ENCODE measurements at regions not wholly inside any gene's neighbourhood (a gene's known extent, or its start where the extent isn't known, plus 50 kb on each side); places are given as distances from the start of the nearest gene placed in this dataset.

DNA sequence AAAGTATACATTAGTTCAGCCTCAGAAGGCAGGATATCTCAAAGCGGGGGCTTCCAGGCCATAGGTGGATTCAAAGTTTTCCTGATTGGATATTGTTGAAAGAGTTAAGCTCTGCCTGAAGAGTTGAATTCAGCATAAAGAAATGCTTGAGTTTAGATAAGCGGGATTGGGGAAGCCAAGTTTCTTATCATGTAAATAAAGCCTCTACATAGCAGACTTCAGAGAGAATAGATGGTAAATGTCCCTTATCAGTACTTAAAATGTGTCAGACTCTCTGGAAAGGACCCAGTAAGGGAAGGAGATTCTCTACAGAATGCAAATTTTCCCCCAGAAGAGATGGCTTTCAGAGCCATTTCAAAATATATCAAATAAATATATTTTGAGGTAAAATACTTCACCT, 423.5 kb downstream of the SHISA9 start:
- Histone ChIP-seq H3K9me3 (ENCODE audit: control insufficient read depth, insufficient read depth, low read length) (no peaks in the 10 kb centered on the region), H3K36me3 (ENCODE audit: control insufficient read depth, insufficient read depth, low read length) (no peaks in the 10 kb centered on the region), H3K4me3 (ENCODE audit: low read length) (no peak overlapping the region), H3K27ac (ENCODE audit: low read length) (no peak overlapping the region), H3K4me1 (ENCODE audit: control insufficient read depth, insufficient read depth, low read length) (no peaks in the 10 kb centered on the region), H3K27me3 (ENCODE audit: control insufficient read depth, insufficient read depth, low read length) (no peaks in the 10 kb centered on the region)
- no peak overlapping the region for H3K4me3 Mint-ChIP-seq
- DNase-seq (no peak), ATAC-seq (no peak)
- H3K27me3 Mint-ChIP-seq (ENCODE audit: low read depth in 2 of 2), result no peaks in the 10 kb centered on the region
- no peaks in the 10 kb centered on the region for H3K4me1 Mint-ChIP-seq
- 100% methylated on average over 1 of the region's 2 CpGs for WGBS (ENCODE audit: insufficient coverage)
- H3K27ac Mint-ChIP-seq, result no peak overlapping the region
- peaks cover 0 to 4% of the 10 kb centered on the region in 2 donors for H3K9me3 Mint-ChIP-seq
- intact Hi-C loops (cut with micrococcal nuclease), result no loop called here
- no peaks in the 10 kb centered on the region for H3K36me3 Mint-ChIP-seq
- TF ChIP-seq, protein P1, sequence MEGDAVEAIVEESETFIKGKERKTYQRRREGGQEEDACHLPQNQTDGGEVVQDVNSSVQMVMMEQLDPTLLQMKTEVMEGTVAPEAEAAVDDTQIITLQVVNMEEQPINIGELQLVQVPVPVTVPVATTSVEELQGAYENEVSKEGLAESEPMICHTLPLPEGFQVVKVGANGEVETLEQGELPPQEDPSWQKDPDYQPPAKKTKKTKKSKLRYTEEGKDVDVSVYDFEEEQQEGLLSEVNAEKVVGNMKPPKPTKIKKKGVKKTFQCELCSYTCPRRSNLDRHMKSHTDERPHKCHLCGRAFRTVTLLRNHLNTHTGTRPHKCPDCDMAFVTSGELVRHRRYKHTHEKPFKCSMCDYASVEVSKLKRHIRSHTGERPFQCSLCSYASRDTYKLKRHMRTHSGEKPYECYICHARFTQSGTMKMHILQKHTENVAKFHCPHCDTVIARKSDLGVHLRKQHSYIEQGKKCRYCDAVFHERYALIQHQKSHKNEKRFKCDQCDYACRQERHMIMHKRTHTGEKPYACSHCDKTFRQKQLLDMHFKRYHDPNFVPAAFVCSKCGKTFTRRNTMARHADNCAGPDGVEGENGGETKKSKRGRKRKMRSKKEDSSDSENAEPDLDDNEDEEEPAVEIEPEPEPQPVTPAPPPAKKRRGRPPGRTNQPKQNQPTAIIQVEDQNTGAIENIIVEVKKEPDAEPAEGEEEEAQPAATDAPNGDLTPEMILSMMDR (IDR thresholded peaks at IDR 0.05), result no peak

DNA sequence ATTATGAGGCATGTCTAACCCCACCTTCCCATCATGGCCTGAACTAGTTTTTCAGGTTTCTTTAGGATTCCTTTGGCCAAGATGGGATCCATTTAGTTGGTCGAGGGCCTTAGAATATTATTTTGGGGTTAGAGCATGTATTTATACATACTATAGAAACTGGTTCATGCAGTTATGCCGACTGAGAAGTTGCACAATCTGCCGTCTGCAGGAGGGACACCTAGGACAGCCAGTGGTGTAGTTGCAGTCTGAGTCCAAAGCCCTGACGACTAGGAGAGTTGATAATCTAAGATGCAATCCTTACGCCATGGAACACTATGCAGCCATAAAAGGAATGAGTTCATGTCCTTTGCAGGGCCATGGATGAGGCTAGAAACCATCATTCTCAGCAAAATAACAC, 424.0 kb downstream of the SHISA9 start:
- intact Hi-C loops (cut with micrococcal nuclease), result no loop called here
- no peaks in the 10 kb centered on the region for H3K27me3 Mint-ChIP-seq (ENCODE audit: low read depth in 2 of 2)
- no peak overlapping the region for H3K4me3 Mint-ChIP-seq
- H3K9me3 Mint-ChIP-seq, result peaks cover 0 to 6% of the 10 kb centered on the region in 2 donors
- H3K27me3 ChIP-seq (ENCODE audit: control insufficient read depth, insufficient read depth, low read length), result no peaks in the 10 kb centered on the region
- no peak overlapping the region for H3K27ac Mint-ChIP-seq
- WGBS (ENCODE audit: insufficient coverage), result 90% methylated on average over 4 of the region's 5 CpGs
- no peak for DNase-seq
- H3K36me3 ChIP-seq (ENCODE audit: control insufficient read depth, insufficient read depth, low read length), result no peaks in the 10 kb centered on the region
- TF ChIP-seq, protein P1 (IDR thresholded peaks at IDR 0.05), result no peak
- no peaks in the 10 kb centered on the region for H3K36me3 Mint-ChIP-seq
- no peak overlapping the region for H3K27ac ChIP-seq (ENCODE audit: low read length)
- no peak for ATAC-seq
- no peaks in the 10 kb centered on the region for H3K4me1 Mint-ChIP-seq
- H3K4me1 ChIP-seq (ENCODE audit: control insufficient read depth, insufficient read depth, low read length), result no peaks in the 10 kb centered on the region
- no peaks in the 10 kb centered on the region for H3K9me3 ChIP-seq (ENCODE audit: control insufficient read depth, insufficient read depth, low read length)
- H3K4me3 ChIP-seq (ENCODE audit: low read length), result no peak overlapping the region

DNA sequence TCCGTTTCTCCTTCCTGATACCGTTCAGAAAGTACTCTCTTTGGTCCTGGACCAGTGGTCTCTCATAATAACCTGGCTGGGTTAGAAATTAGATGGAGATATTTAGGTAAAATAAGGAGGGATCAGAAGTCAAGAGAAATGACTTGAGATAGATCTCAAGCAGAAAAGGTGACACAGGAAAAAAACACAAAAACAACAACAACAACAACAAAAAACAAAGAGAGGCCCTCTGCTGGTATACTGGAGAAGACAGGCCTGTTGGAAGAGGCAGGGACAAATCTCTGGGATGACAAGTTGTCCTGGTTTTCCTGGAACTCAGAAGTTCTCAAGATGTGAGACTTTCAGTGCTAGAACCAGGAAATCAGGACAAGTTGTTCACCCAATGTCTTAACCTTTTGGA, 430.5 kb downstream of the SHISA9 start:
- Histone ChIP-seq H3K27ac (ENCODE audit: low read length) (no peak overlapping the region), H3K27me3 (ENCODE audit: control insufficient read depth, insufficient read depth, low read length) (no peaks in the 10 kb centered on the region), H3K4me1 (ENCODE audit: control insufficient read depth, insufficient read depth, low read length) (no peaks in the 10 kb centered on the region), H3K36me3 (ENCODE audit: control insufficient read depth, insufficient read depth, low read length) (no peaks in the 10 kb centered on the region), H3K9me3 (ENCODE audit: control insufficient read depth, insufficient read depth, low read length) (no peaks in the 10 kb centered on the region), H3K4me3 (ENCODE audit: low read length) (no peak overlapping the region)
- H3K27ac Mint-ChIP-seq, result no peak overlapping the region
- 90% methylated on average over 2 of the region's 2 CpGs for WGBS (ENCODE audit: insufficient coverage)
- H3K4me3 Mint-ChIP-seq, result no peak overlapping the region
- TF ChIP-seq, protein P1 (IDR thresholded peaks at IDR 0.05), result no peak
- no peaks in the 10 kb centered on the region for H3K27me3 Mint-ChIP-seq (ENCODE audit: low read depth in 2 of 2)
- H3K36me3 Mint-ChIP-seq, result no peaks in the 10 kb centered on the region
- ATAC-seq, result no peak
- peaks cover 0 to 5% of the 10 kb centered on the region in 2 donors for H3K9me3 Mint-ChIP-seq
- intact Hi-C loops (cut with micrococcal nuclease), result no loop called here
- DNase-seq, result no peak
- H3K4me1 Mint-ChIP-seq, result no peaks in the 10 kb centered on the region

DNA sequence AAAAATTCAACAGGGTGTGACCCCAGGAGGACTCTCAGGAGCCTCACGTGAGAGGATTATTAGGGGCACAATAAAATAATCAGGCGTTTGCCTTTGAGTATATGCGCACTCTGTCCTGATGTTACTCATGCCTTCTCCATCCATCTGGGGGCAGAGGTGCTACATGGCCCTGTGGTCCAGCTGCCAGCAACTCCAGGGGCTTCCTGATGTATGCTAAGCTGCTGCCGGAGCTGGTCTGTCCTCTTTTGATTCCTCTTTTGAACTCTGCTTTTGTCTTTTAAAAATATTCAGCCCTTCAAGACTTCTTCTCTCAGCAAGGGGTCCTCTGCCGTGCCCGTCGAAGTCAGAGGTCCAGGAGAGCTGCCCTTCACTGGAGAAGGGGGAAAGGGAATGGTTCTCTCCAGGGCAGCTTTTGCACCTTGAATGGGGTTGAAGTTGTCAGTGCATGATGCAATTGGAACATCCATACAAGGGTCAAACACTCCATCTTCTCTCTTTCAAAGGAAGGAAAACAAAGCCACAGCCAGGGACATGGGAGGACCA, 431.4 kb downstream of the SHISA9 start:
- H3K4me1 Mint-ChIP-seq, result no peaks in the 10 kb centered on the region
- H3K36me3 Mint-ChIP-seq, result no peaks in the 10 kb centered on the region
- no peaks in the 10 kb centered on the region for H3K27me3 ChIP-seq (ENCODE audit: control insufficient read depth, insufficient read depth, low read length)
- no peaks in the 10 kb centered on the region for H3K36me3 ChIP-seq (ENCODE audit: control insufficient read depth, insufficient read depth, low read length)
- TF ChIP-seq, protein P1 (IDR thresholded peaks at IDR 0.05), result no peak
- H3K9me3 ChIP-seq (ENCODE audit: control insufficient read depth, insufficient read depth, low read length), result no peaks in the 10 kb centered on the region
- H3K27ac Mint-ChIP-seq, result no peak overlapping the region
- ATAC-seq (no peak), DNase-seq (no peak)
- no peak overlapping the region for H3K4me3 ChIP-seq (ENCODE audit: low read length)
- H3K27me3 Mint-ChIP-seq (ENCODE audit: low read depth in 2 of 2), result no peaks in the 10 kb centered on the region
- peaks cover 0 to 5% of the 10 kb centered on the region in 2 donors for H3K9me3 Mint-ChIP-seq
- no peaks in the 10 kb centered on the region for H3K4me1 ChIP-seq (ENCODE audit: control insufficient read depth, insufficient read depth, low read length)
- WGBS (ENCODE audit: insufficient coverage), result 84% methylated on average over 7 of the region's 7 CpGs
- intact Hi-C loops (cut with micrococcal nuclease), result no loop called here
- H3K27ac ChIP-seq (ENCODE audit: low read length), result no peak overlapping the region
- H3K4me3 Mint-ChIP-seq, result no peak overlapping the region

Measured in natural killer cell (primary cell).